Loucy (cell line): ENCODE measurements at regions not wholly inside any gene's neighbourhood (a gene's known extent, or its start where the extent isn't known, plus 50 kb on each side); places are given as distances from the start of the nearest gene placed in this dataset.

Experiments
- H2AFZ ChIP-seq: fragments of 200-600 bp; sonication (generic); 2 replicates; pipeline ENCODE4 v1.6.0; 2016; ENCODE audit warnings: antibody characterized with exemption, mild to moderate bottlenecking, low read length, moderate library complexity
- H3F3A ChIP-seq: fragments of 200-600 bp; 2 replicates; pipeline ENCODE4 v1.6.0; 2016; ENCODE audit warnings: antibody characterized with exemption, low read depth, mild to moderate bottlenecking
- H3K27me3 ChIP-seq: fragments of 200-600 bp; sonication (generic); 2 replicates; pipeline ENCODE4 v1.6.1; 2014; ENCODE audit warnings: low read length, mild to moderate bottlenecking; ENCODE audit not compliant: insufficient read depth, poor library complexity, severe bottlenecking
- H3K36me3 ChIP-seq: fragments of 200-600 bp; sonication (generic); 2 replicates; pipeline ENCODE4 v1.6.1; 2016; ENCODE audit warnings: low read length; ENCODE audit not compliant: insufficient read depth
- H3K4me1 ChIP-seq: fragments of 200-600 bp; sonication (generic); 2 replicates; pipeline ENCODE4 v1.5.1; 2014; ENCODE audit warnings: low read length, mild to moderate bottlenecking; ENCODE audit not compliant: insufficient read depth, poor library complexity, severe bottlenecking
- H3K4me2 ChIP-seq: fragments of 200-600 bp; sonication (generic); 2 replicates; pipeline ENCODE4 v1.6.0; 2014; ENCODE audit warnings: antibody characterized with exemption, low read length, low read depth, mild to moderate bottlenecking; ENCODE audit not compliant: poor library complexity, severe bottlenecking
- H3K4me3 ChIP-seq: fragments of 200-600 bp; sonication (generic); 2 replicates; pipeline ENCODE4 v1.5.1; 2014; ENCODE audit warnings: low read length, mild to moderate bottlenecking, mixed read lengths; ENCODE audit not compliant: poor library complexity, severe bottlenecking
- H3K79me2 ChIP-seq: fragments of 200-600 bp; sonication (generic); 2 replicates; pipeline ENCODE4 v1.6.1; 2014; ENCODE audit warnings: low read length; ENCODE audit not compliant: insufficient read depth
- H3K9ac ChIP-seq: fragments of 200-600 bp; sonication (generic); 2 replicates; pipeline ENCODE4 v1.6.0; 2014; ENCODE audit warnings: mild to moderate bottlenecking, low read depth, low read length, moderate library complexity; ENCODE audit not compliant: poor library complexity, severe bottlenecking
- H3K9me2 ChIP-seq: fragments of 200-600 bp; sonication (generic); replicated peaks from 2 replicates; pipeline ENCODE4 v1.6.1; 2016; ENCODE audit warnings: low read depth, low read length, mixed read lengths
- H3K9me3 ChIP-seq: fragments of 200-600 bp; sonication (generic); 2 replicates; pipeline ENCODE4 v1.6.1; 2014; ENCODE audit warnings: mild to moderate bottlenecking, antibody characterized with exemption, low read length, low read depth; ENCODE audit not compliant: insufficient read depth
- H4K20me1 ChIP-seq: fragments of 200-600 bp; sonication (generic); 2 replicates; pipeline ENCODE4 v1.6.0; 2014; ENCODE audit warnings: antibody characterized with exemption, low read length, mild to moderate bottlenecking; ENCODE audit not compliant: insufficient read depth, poor library complexity, severe bottlenecking
- EZH2phosphoT487 ChIP-seq: fragments of 200-600 bp; IDR thresholded peaks from 2 replicates; pipeline ENCODE4 v1.6.1; 2018; ENCODE audit warnings: antibody characterized with exemption, mild to moderate bottlenecking, moderate library complexity, borderline replicate concordance
- TF ChIP-seq, protein P1 (sequence below): fragments of 200-600 bp; sonication (generic); conservative IDR thresholded peaks from 2 replicates; pipeline ENCODE4 v1.5.1; 2014; ENCODE audit warnings: mild to moderate bottlenecking, antibody characterized with exemption, low read length

DNA sequence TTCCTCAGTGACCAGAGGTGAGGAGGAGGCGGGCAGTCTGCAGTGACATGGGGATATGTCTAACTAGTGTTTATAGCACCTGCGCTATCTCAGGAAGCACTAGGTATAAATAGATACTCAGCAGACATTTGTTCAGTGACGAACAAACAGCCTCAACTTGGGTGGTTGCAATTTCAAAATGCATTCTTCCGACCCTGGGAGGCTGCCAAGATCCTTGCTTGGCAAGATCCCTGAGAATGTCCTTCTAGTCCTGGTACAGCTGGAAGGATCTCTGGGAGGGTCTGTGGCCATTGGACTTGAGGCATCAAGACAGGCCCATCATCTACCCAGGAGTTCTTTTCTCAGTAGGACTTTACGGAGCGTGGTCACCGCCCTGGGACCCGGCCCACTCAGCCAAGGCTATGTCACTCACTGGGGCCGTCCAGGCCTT, 299.5 kb downstream of the ZNF536 start:
- Histone ChIP-seq H3K4me2 (no peak overlapping the region), H4K20me1 (no peaks in the 10 kb centered on the region), H3K9me3 (no peaks in the 10 kb centered on the region), H3K9me2 (no peaks in the 10 kb centered on the region), H2AFZ (no peak overlapping the region), H3K27me3 (no peaks in the 10 kb centered on the region), H3K36me3 (no peaks in the 10 kb centered on the region), H3K4me1 (no peaks in the 10 kb centered on the region), H3F3A (no peaks in the 10 kb centered on the region), H3K79me2 (no peaks in the 10 kb centered on the region), H3K4me3 (no peak overlapping the region), H3K9ac (no peak overlapping the region)
- no peak for TF ChIP-seq EZH2phosphoT487
- TF ChIP-seq, protein P1, sequence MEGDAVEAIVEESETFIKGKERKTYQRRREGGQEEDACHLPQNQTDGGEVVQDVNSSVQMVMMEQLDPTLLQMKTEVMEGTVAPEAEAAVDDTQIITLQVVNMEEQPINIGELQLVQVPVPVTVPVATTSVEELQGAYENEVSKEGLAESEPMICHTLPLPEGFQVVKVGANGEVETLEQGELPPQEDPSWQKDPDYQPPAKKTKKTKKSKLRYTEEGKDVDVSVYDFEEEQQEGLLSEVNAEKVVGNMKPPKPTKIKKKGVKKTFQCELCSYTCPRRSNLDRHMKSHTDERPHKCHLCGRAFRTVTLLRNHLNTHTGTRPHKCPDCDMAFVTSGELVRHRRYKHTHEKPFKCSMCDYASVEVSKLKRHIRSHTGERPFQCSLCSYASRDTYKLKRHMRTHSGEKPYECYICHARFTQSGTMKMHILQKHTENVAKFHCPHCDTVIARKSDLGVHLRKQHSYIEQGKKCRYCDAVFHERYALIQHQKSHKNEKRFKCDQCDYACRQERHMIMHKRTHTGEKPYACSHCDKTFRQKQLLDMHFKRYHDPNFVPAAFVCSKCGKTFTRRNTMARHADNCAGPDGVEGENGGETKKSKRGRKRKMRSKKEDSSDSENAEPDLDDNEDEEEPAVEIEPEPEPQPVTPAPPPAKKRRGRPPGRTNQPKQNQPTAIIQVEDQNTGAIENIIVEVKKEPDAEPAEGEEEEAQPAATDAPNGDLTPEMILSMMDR = no peak

GRCh38 chr19:30671367-30671619, 299.1 kb downstream of the ZNF536 start:
- Histone ChIP-seq H3K27me3 (no peaks in the 10 kb centered on the region), H3K79me2 (no peaks in the 10 kb centered on the region), H3K4me3 (no peak overlapping the region), H4K20me1 (no peaks in the 10 kb centered on the region), H3K4me1 (no peaks in the 10 kb centered on the region), H2AFZ (no peak overlapping the region), H3F3A (no peaks in the 10 kb centered on the region), H3K36me3 (no peaks in the 10 kb centered on the region), H3K9me2 (no peaks in the 10 kb centered on the region), H3K4me2 (no peak overlapping the region), H3K9me3 (no peaks in the 10 kb centered on the region), H3K9ac (no peak overlapping the region)
- no peak for TF ChIP-seq EZH2phosphoT487
- TF ChIP-seq, protein P1 = no peak

GRCh38 chr19:30670562-30671366, 298.6 kb downstream of the ZNF536 start:
- H3K79me2 ChIP-seq = no peaks in the 10 kb centered on the region
- no peaks in the 10 kb centered on the region for H3K9me2 ChIP-seq
- H3K4me2 ChIP-seq = no peak overlapping the region
- no peaks in the 10 kb centered on the region for H3K9me3 ChIP-seq
- H3K4me1 ChIP-seq = no peaks in the 10 kb centered on the region
- TF ChIP-seq, protein P1 = no peak
- no peak for TF ChIP-seq EZH2phosphoT487
- H2AFZ ChIP-seq = no peak overlapping the region
- H4K20me1 ChIP-seq = no peaks in the 10 kb centered on the region
- H3K9ac ChIP-seq = no peak overlapping the region
- H3K4me3 ChIP-seq = no peak overlapping the region
- no peaks in the 10 kb centered on the region for H3F3A ChIP-seq
- no peaks in the 10 kb centered on the region for H3K27me3 ChIP-seq
- no peaks in the 10 kb centered on the region for H3K36me3 ChIP-seq
